SHP77 treated with DMSO at 0.1 percent for 48 hours (cell line): ENCODE measurements at regions not wholly inside any gene's neighbourhood (a gene's known extent, or its start where the extent isn't known, plus 50 kb on each side); places are given as distances from the start of the nearest gene placed in this dataset.

Experiments used
- DNase-seq: peaks from one replicate; lab custom pipeline; 2025; lab: John Stamatoyannopoulos, UW

- DNase-seq = no peak
Observed at GRCh38 chr11:32200136-32200847, 109.4 kb downstream of the RCN1 start.

- DNase-seq = no peak
Observed at GRCh38 chr11:32204751-32205150, 113.9 kb downstream of the RCN1 start.

- no peak for DNase-seq
Observed at GRCh38 chr11:32210556-32210955, 119.7 kb downstream of the RCN1 start.

- no peak for DNase-seq
Observed at GRCh38 chr11:32213223-32213622, 122.3 kb downstream of the RCN1 start.

- DNase-seq = no peak
Observed at GRCh38 chr11:32215157-32215556, 124.3 kb downstream of the RCN1 start.

GRCh38 chr11:32216749-32217148 is 125.9 kb downstream of the RCN1 start:
- DNase-seq = no peak

GRCh38 chr11:32219320-32219719 is 128.4 kb downstream of the RCN1 start:
- no peak for DNase-seq

GRCh38 chr11:32221476-32222032 is 130.7 kb downstream of the RCN1 start:
- no peak for DNase-seq

GRCh38 chr11:32224580-32224979 is 133.7 kb downstream of the RCN1 start:
- no peak for DNase-seq

GRCh38 chr11:32225571-32226285 is 134.9 kb downstream of the RCN1 start:
- DNase-seq = no peak

GRCh38 chr11:32226480-32226879 is 135.6 kb downstream of the RCN1 start:
- no peak for DNase-seq

- DNase-seq = no peak
Observed at GRCh38 chr11:32229576-32230240, 138.8 kb downstream of the RCN1 start.

- DNase-seq = no peak
Observed at GRCh38 chr11:32231909-32232493, 141.1 kb downstream of the RCN1 start.

GRCh38 chr11:32232516-32232915 is 141.6 kb downstream of the RCN1 start:
- no peak for DNase-seq

- DNase-seq = no peak
Observed at GRCh38 chr11:32233276-32233675, 142.4 kb downstream of the RCN1 start.

- no peak for DNase-seq
Observed at GRCh38 chr11:32233928-32234327, 143.1 kb downstream of the RCN1 start.

- DNase-seq = no peak
Observed at GRCh38 chr11:32244453-32244852, 153.6 kb downstream of the RCN1 start.

GRCh38 chr11:32253706-32254105 is 162.8 kb downstream of the RCN1 start:
- no peak for DNase-seq

GRCh38 chr11:32255841-32256240 is 165.0 kb downstream of the RCN1 start:
- no peak for DNase-seq

- DNase-seq = no peak
Observed at GRCh38 chr11:32256466-32256865, 165.6 kb downstream of the RCN1 start.

- no peak for DNase-seq
Observed at GRCh38 chr11:32259641-32260081, 168.8 kb downstream of the RCN1 start.

- no peak for DNase-seq
Observed at GRCh38 chr11:32262367-32262766, 171.5 kb downstream of the RCN1 start.
